ENCODE measurements at regions not wholly inside any gene's neighbourhood (a gene's known extent, or its start where the extent isn't known, plus 50 kb on each side); places are given as distances from the start of the nearest gene placed in this dataset.

GRCh38 chr9:87212605-87213021 lies 265.3 kb upstream of the GAS1 start:
- Mint-ChIP-seq H3K9me3 (no peaks in the 10 kb centered on the region), H3K4me1 (ENCODE audit: low read depth) (no peaks in the 10 kb centered on the region), H3K4me3 (no peak overlapping the region), H3K27me3 (ENCODE audit: low read depth) (no peaks in the 10 kb centered on the region), H3K36me3 (ENCODE audit: low read depth) (no peaks in the 10 kb centered on the region), H3K27ac (no peak overlapping the region)
- DNase-seq (ENCODE audit: low spot score): no peak

- Mint-ChIP-seq H3K9me3 (no peaks in the 10 kb centered on the region), H3K27me3 (ENCODE audit: low read depth) (no peaks in the 10 kb centered on the region), H3K4me1 (ENCODE audit: low read depth) (no peaks in the 10 kb centered on the region), H3K27ac (no peak overlapping the region), H3K36me3 (ENCODE audit: low read depth) (no peaks in the 10 kb centered on the region), H3K4me3 (no peak overlapping the region)
- no peak for DNase-seq (ENCODE audit: low spot score)
Observed at GRCh38 chr9:87213948-87214347, 266.6 kb upstream of the GAS1 start.

GRCh38 chr9:87214991-87215390 lies 267.7 kb upstream of the GAS1 start:
- H3K27ac Mint-ChIP-seq: no peak overlapping the region
- no peaks in the 10 kb centered on the region for H3K4me1 Mint-ChIP-seq (ENCODE audit: low read depth)
- H3K36me3 Mint-ChIP-seq (ENCODE audit: low read depth): no peaks in the 10 kb centered on the region
- H3K27me3 Mint-ChIP-seq (ENCODE audit: low read depth): no peaks in the 10 kb centered on the region
- no peak for DNase-seq (ENCODE audit: low spot score)
- no peaks in the 10 kb centered on the region for H3K9me3 Mint-ChIP-seq
- no peak overlapping the region for H3K4me3 Mint-ChIP-seq

GRCh38 chr9:87216036-87216435 lies 268.7 kb upstream of the GAS1 start:
- no peak for DNase-seq (ENCODE audit: low spot score)
- Mint-ChIP-seq H3K9me3 (no peaks in the 10 kb centered on the region), H3K4me1 (ENCODE audit: low read depth) (no peaks in the 10 kb centered on the region), H3K4me3 (no peak overlapping the region), H3K36me3 (ENCODE audit: low read depth) (no peaks in the 10 kb centered on the region), H3K27ac (no peak overlapping the region), H3K27me3 (ENCODE audit: low read depth) (no peaks in the 10 kb centered on the region)

- DNase-seq (ENCODE audit: low spot score): no peak
- no peak overlapping the region for H3K27ac Mint-ChIP-seq
- no peaks in the 10 kb centered on the region for H3K36me3 Mint-ChIP-seq (ENCODE audit: low read depth)
- no peaks in the 10 kb centered on the region for H3K9me3 Mint-ChIP-seq
- no peaks in the 10 kb centered on the region for H3K4me1 Mint-ChIP-seq (ENCODE audit: low read depth)
- no peaks in the 10 kb centered on the region for H3K27me3 Mint-ChIP-seq (ENCODE audit: low read depth)
- H3K4me3 Mint-ChIP-seq: no peak overlapping the region
Observed at GRCh38 chr9:87216897-87217455, 269.7 kb upstream of the GAS1 start.

- no peaks in the 10 kb centered on the region for H3K9me3 Mint-ChIP-seq
- no peaks in the 10 kb centered on the region for H3K36me3 Mint-ChIP-seq (ENCODE audit: low read depth)
- no peak for DNase-seq (ENCODE audit: low spot score)
- H3K4me1 Mint-ChIP-seq (ENCODE audit: low read depth): no peaks in the 10 kb centered on the region
- H3K4me3 Mint-ChIP-seq: no peak overlapping the region
- no peaks in the 10 kb centered on the region for H3K27me3 Mint-ChIP-seq (ENCODE audit: low read depth)
- H3K27ac Mint-ChIP-seq: no peak overlapping the region
Observed at GRCh38 chr9:87223392-87224246, 274.0 kb upstream of the DAPK1 start.

- Mint-ChIP-seq H3K27ac (no peak overlapping the region), H3K36me3 (ENCODE audit: low read depth) (no peaks in the 10 kb centered on the region), H3K27me3 (ENCODE audit: low read depth) (no peaks in the 10 kb centered on the region), H3K9me3 (no peaks in the 10 kb centered on the region), H3K4me3 (no peak overlapping the region), H3K4me1 (ENCODE audit: low read depth) (no peaks in the 10 kb centered on the region)
- no peak for DNase-seq (ENCODE audit: low spot score)
Observed at GRCh38 chr9:87226896-87227295, 270.8 kb upstream of the DAPK1 start.

GRCh38 chr9:87227456-87227855 lies 270.2 kb upstream of the DAPK1 start:
- Mint-ChIP-seq H3K4me1 (ENCODE audit: low read depth) (no peaks in the 10 kb centered on the region), H3K4me3 (no peak overlapping the region), H3K9me3 (no peaks in the 10 kb centered on the region), H3K27ac (no peak overlapping the region), H3K36me3 (ENCODE audit: low read depth) (no peaks in the 10 kb centered on the region), H3K27me3 (ENCODE audit: low read depth) (no peaks in the 10 kb centered on the region)
- DNase-seq (ENCODE audit: low spot score): no peak

- no peak for DNase-seq (ENCODE audit: low spot score)
- Mint-ChIP-seq H3K27me3 (ENCODE audit: low read depth) (no peaks in the 10 kb centered on the region), H3K27ac (no peak overlapping the region), H3K9me3 (no peaks in the 10 kb centered on the region), H3K4me3 (no peak overlapping the region), H3K36me3 (ENCODE audit: low read depth) (no peaks in the 10 kb centered on the region), H3K4me1 (ENCODE audit: low read depth) (no peaks in the 10 kb centered on the region)
Observed at GRCh38 chr9:87229108-87229507, 268.6 kb upstream of the DAPK1 start.

- no peak overlapping the region for H3K27ac Mint-ChIP-seq
- H3K4me1 Mint-ChIP-seq (ENCODE audit: low read depth): no peaks in the 10 kb centered on the region
- no peak for DNase-seq (ENCODE audit: low spot score)
- H3K36me3 Mint-ChIP-seq (ENCODE audit: low read depth): no peaks in the 10 kb centered on the region
- no peaks in the 10 kb centered on the region for H3K27me3 Mint-ChIP-seq (ENCODE audit: low read depth)
- no peak overlapping the region for H3K4me3 Mint-ChIP-seq
- no peaks in the 10 kb centered on the region for H3K9me3 Mint-ChIP-seq
Observed at GRCh38 chr9:87233431-87233830, 264.2 kb upstream of the DAPK1 start.

- no peaks in the 10 kb centered on the region for H3K36me3 Mint-ChIP-seq (ENCODE audit: low read depth)
- no peak for DNase-seq (ENCODE audit: low spot score)
- no peak overlapping the region for H3K27ac Mint-ChIP-seq
- H3K4me3 Mint-ChIP-seq: no peak overlapping the region
- H3K4me1 Mint-ChIP-seq (ENCODE audit: low read depth): no peaks in the 10 kb centered on the region
- H3K9me3 Mint-ChIP-seq: no peaks in the 10 kb centered on the region
- H3K27me3 Mint-ChIP-seq (ENCODE audit: low read depth): no peaks in the 10 kb centered on the region
Observed at GRCh38 chr9:87233899-87234455, 263.7 kb upstream of the DAPK1 start.

GRCh38 chr9:87234854-87235253 lies 262.8 kb upstream of the DAPK1 start:
- H3K27ac Mint-ChIP-seq: no peak overlapping the region

GRCh38 chr9:87236546-87236945 lies 261.1 kb upstream of the DAPK1 start:
- Mint-ChIP-seq H3K4me1 (ENCODE audit: low read depth) (no peaks in the 10 kb centered on the region), H3K9me3 (no peaks in the 10 kb centered on the region), H3K36me3 (ENCODE audit: low read depth) (no peaks in the 10 kb centered on the region), H3K27me3 (ENCODE audit: low read depth) (no peaks in the 10 kb centered on the region), H3K4me3 (no peak overlapping the region), H3K27ac (no peak overlapping the region)
- no peak for DNase-seq (ENCODE audit: low spot score)

More at GRCh38 chr9:87234854-87235253, 262.8 kb upstream of the DAPK1 start:
- Mint-ChIP-seq H3K36me3 (ENCODE audit: low read depth) (no peaks in the 10 kb centered on the region), H3K4me3 (no peak overlapping the region), H3K9me3 (no peaks in the 10 kb centered on the region), H3K27me3 (ENCODE audit: low read depth) (no peaks in the 10 kb centered on the region), H3K4me1 (ENCODE audit: low read depth) (no peaks in the 10 kb centered on the region)
- no peak for DNase-seq (ENCODE audit: low spot score)

GRCh38 chr9:87237336-87237735 lies 260.3 kb upstream of the DAPK1 start:
- H3K4me3 Mint-ChIP-seq: no peak overlapping the region
- H3K27ac Mint-ChIP-seq: no peak overlapping the region
- no peaks in the 10 kb centered on the region for H3K4me1 Mint-ChIP-seq (ENCODE audit: low read depth)
- no peaks in the 10 kb centered on the region for H3K36me3 Mint-ChIP-seq (ENCODE audit: low read depth)
- DNase-seq (ENCODE audit: low spot score): no peak
- H3K9me3 Mint-ChIP-seq: no peaks in the 10 kb centered on the region
- peaks cover 4% of the 10 kb centered on the region for H3K27me3 Mint-ChIP-seq (ENCODE audit: low read depth)

Measured in T-helper 2 cell treated with Interferon-gamma antibody and Interleukin-4, amounts not matched to agents 5 μg/mL and 100 μg/mL, for 36 hours (primary cell).